IPS-18a (cell line): ENCODE measurements at regions not wholly inside any gene's neighbourhood (a gene's known extent, or its start where the extent isn't known, plus 50 kb on each side); places are given as distances from the start of the nearest gene placed in this dataset.
"Not testable (repeated sequence)": the region's sequence is repeated elsewhere in the genome, so short reads cannot be mapped to it uniquely, and the experiment has no call there.

ENCODE experiments used
- H3K27ac ChIP-seq: one replicate; pipeline ENCODE4 v1.5.1; 2013; ENCODE audit warnings: low read length
- H3K27me3 ChIP-seq: one replicate; pipeline ENCODE4 v1.6.1; 2013; ENCODE audit warnings: mild to moderate bottlenecking, low read length; ENCODE audit not compliant: control insufficient read depth, insufficient read depth
- H3K36me3 ChIP-seq: one replicate; pipeline ENCODE4 v1.6.1; 2013; ENCODE audit warnings: low read depth, low read length; ENCODE audit not compliant: control insufficient read depth
- H3K4me1 ChIP-seq: one replicate; pipeline ENCODE4 v1.6.1; 2013; ENCODE audit warnings: low read depth, low read length; ENCODE audit not compliant: control insufficient read depth
- H3K4me3 ChIP-seq: one replicate; pipeline ENCODE4 v1.5.1; 2013; ENCODE audit warnings: low read length
- H3K9ac ChIP-seq: one replicate; pipeline ENCODE4 v1.6.1; 2013; ENCODE audit warnings: mild to moderate bottlenecking, low read length, moderate library complexity
- H3K9me3 ChIP-seq: one replicate; pipeline ENCODE4 v1.6.1; 2013; ENCODE audit warnings: low read depth, low read length; ENCODE audit not compliant: control insufficient read depth

DNA sequence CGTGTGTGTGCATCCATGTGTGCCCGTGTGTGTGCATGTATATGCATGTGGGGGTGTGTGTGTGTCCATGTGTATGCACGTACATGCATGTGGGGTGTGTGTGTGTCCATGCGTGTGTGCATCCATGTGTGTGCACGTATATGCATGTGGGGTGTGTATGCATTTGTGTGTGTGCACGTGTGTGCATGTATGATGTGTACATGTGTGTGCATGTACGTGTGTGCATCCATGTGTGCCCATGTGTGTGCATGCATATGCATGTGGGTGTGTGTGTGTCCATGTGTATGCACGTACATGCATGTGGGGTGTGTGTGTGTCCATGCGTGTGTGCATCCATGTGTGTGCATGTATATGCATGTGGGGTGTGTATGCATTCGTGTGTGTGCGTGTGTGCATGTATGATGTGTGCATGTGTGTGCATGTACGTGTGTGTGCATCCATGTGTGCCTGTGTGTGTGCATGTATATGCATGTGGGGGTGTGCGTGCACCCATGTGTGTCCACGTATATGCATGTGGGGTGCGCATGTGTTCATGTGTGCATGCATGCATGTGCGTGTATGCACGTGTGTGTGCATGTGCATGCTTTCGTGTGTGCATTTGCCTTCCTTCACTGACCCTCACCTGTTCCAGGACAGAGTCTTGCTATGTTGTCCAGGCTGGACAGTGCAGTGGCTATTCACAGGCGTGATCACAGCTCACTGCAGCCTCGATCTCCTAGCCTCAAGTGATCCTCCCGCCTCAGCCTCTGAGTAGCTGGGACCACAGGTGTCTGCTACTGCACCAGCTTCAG, 129.6 kb upstream of the TNRC6C start:
- Histone ChIP-seq H3K4me3 (no peak overlapping the region), H3K27ac (no peak overlapping the region), H3K9me3 (no peaks in the 10 kb centered on the region), H3K27me3 (no peaks in the 10 kb centered on the region), H3K4me1 (peaks cover 27% of the 10 kb centered on the region), H3K36me3 (no peaks in the 10 kb centered on the region), H3K9ac (no peak overlapping the region)

DNA sequence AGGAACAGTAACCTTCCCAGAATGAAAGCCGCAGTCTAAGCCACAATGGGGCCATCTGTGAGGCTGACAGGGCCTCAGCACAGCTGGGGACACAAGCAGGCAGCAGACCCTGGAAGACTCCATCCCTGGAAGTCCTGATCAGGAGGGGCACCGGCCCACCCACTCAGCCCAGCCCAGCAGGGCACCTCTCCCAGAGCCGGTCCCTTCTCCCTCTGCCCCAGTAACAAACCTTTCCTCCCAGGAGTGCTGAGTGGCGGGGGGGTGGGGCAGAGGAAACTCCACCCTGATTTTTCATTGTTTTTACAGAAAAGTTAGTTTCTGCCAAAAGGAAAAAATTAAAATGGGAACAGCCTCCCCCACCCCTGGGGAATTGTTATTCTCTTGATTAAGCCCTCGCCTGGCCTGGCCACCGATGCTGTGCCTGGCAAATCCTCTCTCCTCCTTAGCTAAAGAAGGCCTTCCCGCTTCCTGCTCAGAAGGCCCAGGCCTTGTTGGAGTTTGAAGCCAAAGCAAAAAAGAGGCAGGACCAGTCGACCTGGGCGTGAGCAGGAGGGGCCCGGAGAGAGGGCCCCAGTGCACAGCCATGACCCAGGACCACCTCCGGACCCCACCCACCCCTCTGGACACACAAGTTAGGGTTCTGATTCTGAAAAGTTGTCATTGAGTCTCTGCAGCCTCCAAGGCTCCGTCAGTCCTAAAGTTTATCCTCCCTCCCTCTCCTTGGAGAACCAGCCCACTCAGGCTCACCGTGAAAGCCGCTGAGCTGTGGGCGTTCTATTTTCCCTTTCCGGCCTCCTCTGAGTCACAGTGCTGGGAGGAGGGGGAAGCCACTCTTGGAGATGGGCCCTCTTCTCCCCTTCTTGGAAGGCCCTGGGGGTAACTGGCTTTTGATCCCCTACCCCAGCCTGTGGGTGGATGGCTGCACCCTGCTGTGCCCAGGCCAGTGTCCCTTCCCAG, 128.4 kb upstream of the TNRC6C start:
- no peaks in the 10 kb centered on the region for H3K9me3 ChIP-seq
- H3K27ac ChIP-seq: no peak overlapping the region
- H3K36me3 ChIP-seq: no peaks in the 10 kb centered on the region
- H3K4me3 ChIP-seq: no peak overlapping the region
- H3K9ac ChIP-seq: no peak overlapping the region
- H3K4me1 ChIP-seq: peaks cover 37% of the 10 kb centered on the region
- H3K27me3 ChIP-seq: no peaks in the 10 kb centered on the region

DNA sequence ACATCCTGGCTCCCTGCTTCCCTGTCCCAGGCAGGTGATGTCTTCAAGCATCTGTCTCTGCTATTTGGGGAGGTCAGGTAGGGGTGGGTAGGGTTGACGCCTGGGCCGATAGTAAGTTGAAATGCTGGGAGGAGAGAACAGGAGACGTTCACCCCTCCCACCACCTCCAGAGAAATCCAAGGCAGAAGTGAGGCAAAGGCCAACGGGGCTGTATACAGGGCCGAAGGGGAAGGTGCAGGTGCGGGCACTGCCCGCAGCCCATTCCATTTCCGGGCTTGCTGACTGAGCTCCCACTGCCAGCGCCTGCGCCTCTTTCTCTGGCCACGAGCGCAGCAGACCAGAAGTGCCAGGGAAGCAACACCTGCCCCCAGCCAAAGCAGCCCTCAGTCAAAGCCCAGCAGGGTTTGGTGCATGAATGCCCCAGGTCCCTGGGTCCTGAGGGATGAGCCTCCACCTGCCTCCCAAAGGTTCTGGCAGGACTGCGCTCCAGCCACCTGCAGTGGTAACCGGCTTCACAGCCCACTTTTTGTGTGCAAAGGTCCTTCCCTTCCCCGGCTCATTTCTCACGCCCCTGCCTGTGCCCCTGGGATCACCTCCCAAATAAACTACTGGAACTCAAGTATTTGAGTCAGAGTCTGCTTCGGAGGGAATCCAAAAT, 127.6 kb upstream of the TNRC6C start:
- H3K27me3 ChIP-seq: no peaks in the 10 kb centered on the region
- H3K9ac ChIP-seq: no peak overlapping the region
- H3K27ac ChIP-seq: no peak overlapping the region
- no peak overlapping the region for H3K4me3 ChIP-seq
- peaks cover 38% of the 10 kb centered on the region for H3K4me1 ChIP-seq
- H3K36me3 ChIP-seq: no peaks in the 10 kb centered on the region
- H3K9me3 ChIP-seq: no peaks in the 10 kb centered on the region

DNA sequence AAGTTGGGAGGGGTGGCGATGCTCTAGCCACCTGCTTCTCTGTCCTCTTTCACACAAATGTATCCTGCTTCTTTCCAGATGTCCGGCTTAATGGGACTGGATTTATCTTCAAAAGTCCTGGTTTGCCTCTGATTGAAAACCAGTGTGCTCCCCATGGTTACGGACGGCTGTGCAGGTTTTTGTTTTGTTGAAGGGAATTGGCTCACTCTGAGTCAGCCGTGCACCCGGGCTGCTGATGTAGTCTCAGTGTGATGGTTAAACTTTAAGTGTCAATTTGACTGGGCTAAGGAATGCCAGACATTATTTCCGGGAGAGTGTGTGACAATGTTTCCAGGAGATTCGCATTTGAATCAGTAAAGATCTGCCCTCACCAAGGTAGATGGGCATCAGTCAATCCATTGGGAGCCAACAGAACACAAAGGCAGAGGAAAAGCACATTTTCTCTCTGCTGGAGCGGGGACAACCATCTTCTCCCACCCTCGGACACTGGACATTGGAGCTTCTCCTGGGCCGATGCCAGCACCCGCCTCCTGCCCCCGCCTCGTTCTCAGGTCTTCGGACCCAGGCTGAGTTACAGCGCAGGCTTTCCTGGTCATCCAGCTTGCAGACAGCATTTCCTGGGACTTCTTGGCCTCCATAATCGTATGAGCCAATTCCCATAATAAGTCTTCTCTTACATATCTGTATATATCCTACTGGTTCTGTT, 126.9 kb upstream of the TNRC6C start:
- Histone ChIP-seq H3K4me1 (peaks cover 38% of the 10 kb centered on the region), H3K9me3 (no peaks in the 10 kb centered on the region), H3K9ac (no peak overlapping the region), H3K4me3 (no peak overlapping the region), H3K36me3 (no peaks in the 10 kb centered on the region), H3K27me3 (no peaks in the 10 kb centered on the region), H3K27ac (no peak overlapping the region)

DNA sequence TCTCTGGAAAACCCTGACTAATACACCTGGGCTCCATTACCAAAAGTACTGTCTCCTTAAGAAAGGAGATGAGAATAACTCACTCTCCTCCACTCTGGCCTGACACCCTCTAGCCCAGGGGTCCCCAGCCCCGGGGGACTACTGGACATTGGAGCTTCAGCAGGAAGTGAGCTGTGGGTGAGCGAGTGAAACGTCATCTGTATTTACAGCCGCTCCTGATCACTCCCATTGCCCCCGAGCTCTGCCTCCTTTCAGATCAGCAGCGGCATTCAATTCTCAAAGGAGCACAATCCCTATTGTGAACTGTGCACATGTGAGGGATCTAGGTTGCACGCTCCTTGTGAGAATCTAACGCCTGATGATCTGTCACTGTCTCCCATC, 126.3 kb upstream of the TNRC6C start:
- Histone ChIP-seq H3K27ac (no peak overlapping the region), H3K4me3 (no peak overlapping the region), H3K36me3 (no peaks in the 10 kb centered on the region), H3K4me1 (peaks cover 38% of the 10 kb centered on the region), H3K9ac (no peak overlapping the region), H3K27me3 (no peaks in the 10 kb centered on the region), H3K9me3 (no peaks in the 10 kb centered on the region)

DNA sequence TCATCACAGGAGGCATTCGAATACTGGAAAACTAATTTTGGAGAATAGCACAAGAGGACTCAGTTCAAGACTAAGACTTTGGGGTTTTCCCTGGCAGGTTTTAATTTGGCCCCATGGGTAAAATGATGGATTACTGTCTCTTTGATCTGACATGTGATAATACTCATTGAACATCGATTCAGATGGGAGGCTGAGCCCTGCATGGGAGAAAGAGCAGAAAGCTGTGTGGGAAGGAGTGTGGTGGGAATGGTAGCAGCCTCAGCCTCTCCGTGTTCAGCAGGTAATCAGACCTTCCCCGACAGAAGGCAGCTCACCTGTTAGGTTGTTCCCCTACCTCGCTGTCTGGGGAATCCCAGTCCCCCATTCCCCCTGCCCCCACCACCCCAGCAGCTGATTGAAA, 124.7 kb upstream of the TNRC6C start:
- no peaks in the 10 kb centered on the region for H3K9me3 ChIP-seq
- no peaks in the 10 kb centered on the region for H3K36me3 ChIP-seq
- peaks cover 33% of the 10 kb centered on the region for H3K4me1 ChIP-seq
- H3K4me3 ChIP-seq: no peak overlapping the region
- H3K9ac ChIP-seq: no peak overlapping the region
- no peaks in the 10 kb centered on the region for H3K27me3 ChIP-seq
- no peak overlapping the region for H3K27ac ChIP-seq

DNA sequence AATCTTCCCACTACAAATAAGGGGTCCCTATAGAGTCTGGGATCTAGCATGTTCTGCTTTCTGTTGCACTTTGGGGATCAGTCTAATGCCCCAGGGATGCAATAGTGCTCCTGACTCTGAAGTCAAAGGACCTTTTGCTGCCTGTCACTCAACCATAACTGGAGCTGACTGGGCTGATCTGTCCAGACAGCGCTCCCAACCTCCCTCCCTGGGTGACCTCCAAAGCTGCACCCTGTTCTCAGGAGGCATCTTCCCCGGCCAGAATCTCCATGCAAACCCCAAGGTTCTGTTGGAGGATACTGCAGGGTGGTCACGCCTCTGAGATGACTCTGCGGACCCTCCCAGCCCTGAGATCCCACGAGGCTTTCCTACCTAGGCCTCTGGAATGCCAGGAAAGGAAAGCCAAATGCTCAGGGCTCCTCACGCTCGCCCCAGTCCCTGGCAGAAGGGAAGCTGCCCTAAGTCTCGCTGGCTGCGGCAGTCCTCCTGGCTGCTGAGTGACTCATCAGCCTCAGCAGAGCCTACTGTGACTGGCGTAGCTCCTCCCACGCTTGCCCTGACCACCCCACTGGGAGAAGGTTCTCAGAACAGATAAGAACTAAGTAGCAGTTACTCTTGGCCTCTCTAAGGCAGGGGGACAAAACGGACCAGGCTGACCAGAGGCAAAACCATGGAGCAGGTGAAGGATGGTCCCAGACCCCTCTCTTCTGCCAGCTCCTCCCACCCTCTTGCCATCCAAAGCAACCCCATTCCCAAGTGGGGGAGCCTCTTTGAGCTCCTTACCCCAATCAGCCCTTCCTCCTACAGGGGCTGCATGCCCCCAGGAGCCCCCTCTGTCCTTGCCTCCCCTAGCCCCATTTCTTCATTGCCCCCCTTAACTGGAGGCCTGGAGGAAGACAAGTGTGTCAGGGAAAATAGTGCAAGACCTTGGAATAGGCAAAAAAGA, 124.1 kb upstream of the TNRC6C start:
- H3K9ac ChIP-seq: no peak overlapping the region
- H3K27ac ChIP-seq: no peak overlapping the region
- no peaks in the 10 kb centered on the region for H3K27me3 ChIP-seq
- H3K36me3 ChIP-seq: no peaks in the 10 kb centered on the region
- peaks cover 29% of the 10 kb centered on the region for H3K4me1 ChIP-seq
- H3K4me3 ChIP-seq: no peak overlapping the region
- no peaks in the 10 kb centered on the region for H3K9me3 ChIP-seq

DNA sequence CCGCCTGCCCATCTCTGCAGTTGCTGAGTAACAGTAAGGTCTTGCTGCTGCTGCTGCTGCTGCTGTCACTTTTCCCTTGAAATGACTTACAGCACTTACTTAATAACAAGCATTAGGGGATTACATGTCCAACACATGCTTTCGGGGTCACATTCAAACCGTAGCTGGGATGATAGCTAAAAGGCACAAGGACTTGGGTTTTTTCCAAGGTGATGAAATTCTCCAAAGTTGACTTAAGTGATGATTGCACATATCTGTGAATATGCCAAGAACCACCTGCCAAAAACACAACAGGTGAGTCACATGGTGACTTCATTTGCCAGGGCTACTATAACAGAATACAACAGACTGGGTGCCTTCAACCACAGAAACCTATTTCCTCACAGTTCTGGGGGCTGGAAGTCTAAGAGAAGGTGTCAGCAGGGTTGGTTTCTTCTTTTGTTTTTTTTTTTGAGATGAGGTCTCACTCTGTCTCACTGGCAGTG, 121.9 kb upstream of the TNRC6C start:
- H3K36me3 ChIP-seq: no peaks in the 10 kb centered on the region
- H3K27ac ChIP-seq: no peak overlapping the region
- peaks cover 15% of the 10 kb centered on the region for H3K4me1 ChIP-seq
- no peaks in the 10 kb centered on the region for H3K9me3 ChIP-seq
- no peak overlapping the region for H3K4me3 ChIP-seq
- H3K9ac ChIP-seq: no peak overlapping the region
- H3K27me3 ChIP-seq: no peaks in the 10 kb centered on the region

DNA sequence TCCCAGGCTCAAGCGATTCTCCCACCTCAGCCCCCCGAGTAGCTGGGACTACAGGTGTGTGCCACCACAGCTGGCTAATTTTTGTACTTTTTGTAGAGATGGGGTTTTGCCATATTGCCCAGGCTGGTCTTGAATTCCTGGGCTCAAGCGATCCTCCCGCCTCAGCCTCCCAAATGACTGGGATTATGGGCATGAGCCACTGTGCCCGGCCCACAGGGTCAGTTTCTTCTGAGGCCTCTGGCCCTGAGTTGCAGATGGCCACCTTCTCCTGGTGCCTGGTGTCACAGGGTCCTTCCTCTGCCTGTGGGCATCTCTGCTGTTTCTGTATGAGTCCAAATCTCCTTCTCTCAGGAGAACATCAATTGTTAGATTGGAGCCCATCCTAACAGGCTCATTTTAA, 121.4 kb upstream of the TNRC6C start:
- not testable (repeated sequence) for H3K36me3 ChIP-seq, H3K27ac ChIP-seq, H3K9me3 ChIP-seq, H3K4me3 ChIP-seq, H3K9ac ChIP-seq, H3K27me3 ChIP-seq
- peaks cover 18% of the 10 kb centered on the region for H3K4me1 ChIP-seq

DNA sequence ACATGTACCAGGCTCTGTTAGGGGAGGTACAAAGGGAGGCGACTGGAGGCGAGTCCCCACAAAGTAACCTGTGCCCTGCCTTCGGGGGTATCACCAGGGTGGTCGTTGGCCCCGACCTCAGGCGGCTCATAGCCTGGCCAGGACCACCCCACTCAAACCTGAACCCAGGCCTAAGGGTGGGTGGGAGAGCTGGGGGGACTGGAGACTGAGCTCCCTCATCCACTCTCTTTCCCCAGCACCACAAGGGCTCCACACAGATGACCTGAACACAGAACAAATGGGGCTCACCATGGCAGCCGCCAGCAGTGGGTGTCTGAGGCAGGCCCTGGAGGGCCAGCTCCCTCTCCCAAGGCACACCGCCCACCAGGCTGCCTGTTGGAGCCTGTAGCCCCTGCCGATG, 120.6 kb upstream of the TNRC6C start:
- Histone ChIP-seq H3K4me1 (peaks cover 18% of the 10 kb centered on the region), H3K4me3 (no peak overlapping the region), H3K9ac (no peak overlapping the region), H3K27ac (no peak overlapping the region), H3K36me3 (no peaks in the 10 kb centered on the region), H3K9me3 (no peaks in the 10 kb centered on the region), H3K27me3 (no peaks in the 10 kb centered on the region)
